Astrocyte (in vitro differentiated cells and primary cell): ENCODE measurements at regions not wholly inside any gene's neighbourhood (a gene's known extent, or its start where the extent isn't known, plus 50 kb on each side); places are given as distances from the start of the nearest gene placed in this dataset.

Experiments
- DNase-seq: peaks from one replicate; pipeline ENCODE4 v3.0.0-alpha.2; 2010; ENCODE audit warnings: low read depth
- FAIRE-seq: peaks from 2 replicates; lab custom pipeline; 2011; peaks lifted over from hg19 to GRCh38; lab: Jason Lieb, UNC
- H2AFZ ChIP-seq: 2 replicates; pipeline ENCODE4 v1.6.0; 2012; ENCODE audit warnings: low read depth, low read length, inconsistent platforms
- H3K27ac ChIP-seq: 2 replicates; pipeline ENCODE4 v1.5.1; 2011; ENCODE audit warnings: low read depth, low read length, inconsistent platforms
- H3K27me3 ChIP-seq: 2 replicates; pipeline ENCODE4 v1.6.0; 2011; ENCODE audit warnings: low read length, inconsistent platforms; ENCODE audit not compliant: insufficient read depth
- H3K36me3 ChIP-seq: 2 replicates; pipeline ENCODE4 v1.5.1; 2011; ENCODE audit warnings: low read length, inconsistent platforms; ENCODE audit not compliant: insufficient read depth
- H3K4me1 ChIP-seq: 2 replicates; pipeline ENCODE4 v1.5.1; 2011; ENCODE audit warnings: low read length, inconsistent platforms; ENCODE audit not compliant: insufficient read depth
- H3K4me2 ChIP-seq: 2 replicates; pipeline ENCODE4 v1.6.0; 2012; ENCODE audit warnings: low read length, inconsistent platforms
- H3K4me3 ChIP-seq: 2 replicates; pipeline ENCODE4 v1.5.1; 2011; ENCODE audit warnings: low read depth, mild to moderate bottlenecking, low read length, inconsistent platforms; ENCODE audit not compliant: insufficient read depth
- H3K79me2 ChIP-seq: 2 replicates; pipeline ENCODE4 v1.6.0; 2012; ENCODE audit warnings: mild to moderate bottlenecking, low read length, inconsistent platforms; ENCODE audit not compliant: insufficient read depth
- H3K9ac ChIP-seq: 2 replicates; pipeline ENCODE4 v1.6.0; 2012; ENCODE audit warnings: mild to moderate bottlenecking, low read length, inconsistent platforms
- H3K9me3 ChIP-seq: 2 replicates; pipeline ENCODE4 v1.5.1; 2012; ENCODE audit warnings: low read depth, mild to moderate bottlenecking, low read length, inconsistent platforms; ENCODE audit not compliant: insufficient read depth
- H4K20me1 ChIP-seq: 2 replicates; pipeline ENCODE4 v1.6.0; 2012; ENCODE audit warnings: low read length, inconsistent platforms; ENCODE audit not compliant: insufficient read depth
- H3K27ac Mint-ChIP-seq: one replicate; pipeline ENCODE4 v1.8.0; 2021; ENCODE audit warnings: mild to moderate bottlenecking, mixed read lengths; ENCODE audit not compliant: unreplicated experiment
- H3K27me3 Mint-ChIP-seq: one replicate; pipeline ENCODE4 v1.8.0; 2021; ENCODE audit warnings: low read depth, mixed read lengths; ENCODE audit not compliant: unreplicated experiment
- H3K36me3 Mint-ChIP-seq: one replicate; pipeline ENCODE4 v1.8.0; 2021; ENCODE audit warnings: low read depth, mixed read lengths; ENCODE audit not compliant: unreplicated experiment
- H3K4me1 Mint-ChIP-seq: one replicate; pipeline ENCODE4 v1.8.0; 2021; ENCODE audit warnings: low read depth, mixed read lengths; ENCODE audit not compliant: unreplicated experiment
- H3K4me3 Mint-ChIP-seq: one replicate; pipeline ENCODE4 v1.8.0; 2021; ENCODE audit warnings: mild to moderate bottlenecking, moderate library complexity, mixed read lengths; ENCODE audit not compliant: unreplicated experiment
- H3K9me3 Mint-ChIP-seq: one replicate; pipeline ENCODE4 v1.8.0; 2021; ENCODE audit warnings: mild to moderate bottlenecking, mixed read lengths; ENCODE audit not compliant: unreplicated experiment
- CTCF ChIP-seq: IDR thresholded peaks from 2 replicates; pipeline ENCODE4 v1.5.1; 2011; ENCODE audit warnings: low read depth, mild to moderate bottlenecking, inconsistent platforms, low read length, moderate library complexity; ENCODE audit not compliant: insufficient read depth
- EZH2 ChIP-seq: IDR thresholded peaks from 2 replicates; pipeline ENCODE4 v1.6.1; 2012; ENCODE audit warnings: mild to moderate bottlenecking, low read length, inconsistent platforms; ENCODE audit not compliant: insufficient read depth

GRCh38 chr3:32056559-32057290, 49.7 kb upstream of the GPD1L start:
- H2AFZ ChIP-seq, result no peak overlapping the region
- no peak overlapping the region for H3K4me3 Mint-ChIP-seq
- no peaks in the 10 kb centered on the region for H3K9me3 ChIP-seq
- no peaks in the 10 kb centered on the region for H3K27me3 Mint-ChIP-seq
- H3K27ac Mint-ChIP-seq, result no peak overlapping the region
- no peak overlapping the region for H3K27ac ChIP-seq
- H4K20me1 ChIP-seq, result no peaks in the 10 kb centered on the region
- H3K4me1 Mint-ChIP-seq, result peaks cover 3% of the 10 kb centered on the region
- no peaks in the 10 kb centered on the region for H3K27me3 ChIP-seq
- H3K4me3 ChIP-seq, result no peak overlapping the region
- DNase-seq, result no peak
- H3K36me3 Mint-ChIP-seq, result no peaks in the 10 kb centered on the region
- TF ChIP-seq CTCF (no peak), EZH2 (no peak)
- no peaks in the 10 kb centered on the region for H3K79me2 ChIP-seq
- H3K4me2 ChIP-seq, result no peak overlapping the region
- no peaks in the 10 kb centered on the region for H3K4me1 ChIP-seq
- no peaks in the 10 kb centered on the region for H3K9me3 Mint-ChIP-seq
- H3K9ac ChIP-seq, result no peak overlapping the region
- no peaks in the 10 kb centered on the region for H3K36me3 ChIP-seq
- FAIRE-seq, result no peak
